GM12891 (cell line): ENCODE measurements at regions not wholly inside any gene's neighbourhood (a gene's known extent, or its start where the extent isn't known, plus 50 kb on each side); places are given as distances from the start of the nearest gene placed in this dataset.

Experiments
- POLR2AphosphoS5 ChIP-seq: IDR thresholded peaks from 2 replicates; pipeline ENCODE4 v1.6.1; 2011; ENCODE audit warnings: low read depth, low read length, control low read depth
- SPI1 ChIP-seq: IDR thresholded peaks from 2 replicates; pipeline ENCODE4 v1.6.1; 2011; ENCODE audit warnings: low read depth, low read length, control low read depth
- TAF1 ChIP-seq: IDR thresholded peaks from 2 replicates; pipeline ENCODE4 v1.6.1; 2011; ENCODE audit warnings: low read depth, low read length, control low read depth

GRCh38 chr13:74661851-74662250 lies 527.6 kb upstream of the KLF12 start:
- TF ChIP-seq POLR2AphosphoS5 (no peak), TAF1 (no peak), SPI1 (no peak)
